Body of pancreas (tissue), 4 donors: ENCODE measurements at regions not wholly inside any gene's neighbourhood (a gene's known extent, or its start where the extent isn't known, plus 50 kb on each side); places are given as distances from the start of the nearest gene placed in this dataset.

ENCODE experiments used
- ATAC-seq: fragments of 150-250 bp; one replicate; pipeline ENCODE4 v1.9.1; 2016
- DNase-seq, 4 donors: peaks; one replicate each; pipeline ENCODE4 v3.0.0-alpha.2; 2019
- H3K27ac ChIP-seq, 4 donors: fragments of 200-600 bp; sonication (generic); 1 replicate in 3 of 4; 2 replicates in 1 of 4; pipeline versions ENCODE4 v1.5.1 to v1.6.1; 2016 to 2019; ENCODE audit warnings: mild to moderate bottlenecking in 1 of 4, mixed read lengths in 1 of 4, moderate library complexity in 1 of 4
- H3K27me3 ChIP-seq, 2 donors: fragments of 200-600 bp; sonication (generic); one replicate each; pipeline ENCODE4 v1.6.0; 2016; ENCODE audit warnings: mild to moderate bottlenecking in 1 of 2
- H3K36me3 ChIP-seq, 2 donors: fragments of 200-600 bp; sonication (generic); replicated peaks in 1 of 2; 2 replicates each; pipeline ENCODE4 v1.5.1; 2016; ENCODE audit warnings: low read depth in 2 of 2; ENCODE audit not compliant: insufficient read depth in 1 of 2
- H3K4me1 ChIP-seq: fragments of 200-600 bp; sonication (generic); one replicate; pipeline ENCODE4 v1.6.0; 2016
- H3K4me3 ChIP-seq, 2 donors: fragments of 200-600 bp; sonication (generic); 1 replicate in 1 of 2; 2 replicates in 1 of 2; pipeline ENCODE4 v1.5.1; 2016 to 2019
- H3K9me3 ChIP-seq, 3 donors: fragments of 200-600 bp; sonication (generic); 1 replicate in 2 of 3; 2 replicates in 1 of 3; pipeline ENCODE4 v1.5.1; 2016
- POLR2A ChIP-seq, 3 donors: fragments of 450-650 bp; IDR thresholded peaks; one replicate each; pipeline ENCODE4 v1.6.1; 2016; ENCODE audit warnings: antibody characterized with exemption in 3 of 3, mild to moderate bottlenecking in 2 of 3
- WGBS, 2 donors: methylation state at CpG; one replicate each; pipeline ENCODE4 v1.1.5; 2017; 5-methylcytosine and 5-hydroxymethylcytosine counted together
- intact Hi-C: fragments of 100-400 bp; cut with DNase I; formaldehyde crosslinking; loops from one replicate; pipeline ENCODE4 v1.15.1; 2023
- TF ChIP-seq, protein P1 (sequence below), 7 experiments: fragments of 450-650 bp in 4 of 7; fragments of 200-600 bp in 3 of 7; sonication (generic) in 3 of 7; IDR thresholded peaks; one replicate each; pipeline ENCODE4 v1.5.1; 2016 to 2019; ENCODE audit warnings: antibody characterized with exemption in 7 of 7

DNA sequence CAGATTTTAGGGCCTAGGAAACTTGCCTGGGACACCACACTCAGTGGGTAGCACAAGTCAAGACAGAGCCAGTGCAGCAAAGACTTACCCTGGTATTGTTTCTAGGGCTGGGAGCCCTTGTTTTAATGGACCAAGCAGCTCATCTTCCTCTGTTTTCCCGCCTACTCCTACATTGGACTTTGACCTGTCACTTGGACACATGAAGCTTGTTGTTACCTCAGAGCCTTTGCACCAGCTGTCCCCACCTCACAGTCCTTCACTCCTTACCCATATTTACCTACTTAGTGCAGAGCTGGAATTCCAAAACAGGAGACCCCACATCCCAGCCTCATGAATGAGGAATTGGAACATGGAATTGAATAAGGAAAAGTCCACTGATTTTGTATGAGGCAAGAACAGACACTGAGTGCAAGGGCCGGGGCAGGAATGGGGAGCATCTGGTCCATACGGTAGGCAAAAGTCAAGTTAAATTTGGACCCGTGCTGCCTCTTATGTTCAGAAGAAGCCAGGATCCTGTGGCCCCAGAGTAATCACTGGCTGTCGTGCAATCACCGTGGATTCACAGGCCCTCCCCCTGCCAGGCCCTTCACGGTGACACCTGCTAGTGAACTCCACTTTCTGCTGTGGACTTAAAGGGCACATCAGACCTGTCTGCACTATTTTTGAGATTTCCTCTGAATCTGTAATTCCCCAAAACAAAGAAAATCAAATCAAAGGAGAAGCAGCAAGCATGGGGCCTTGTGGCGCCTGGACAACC is 236.9 kb upstream of the PMEPA1 start:
- DNase-seq, result no peak
- Histone ChIP-seq H3K27ac (no peak overlapping the region), H3K4me3 (no peak overlapping the region), H3K9me3 (no peaks in the 10 kb centered on the region), H3K4me1 (no peaks in the 10 kb centered on the region), H3K36me3 (no peaks in the 10 kb centered on the region), H3K27me3 (no peaks in the 10 kb centered on the region)
- WGBS, 2 donors, result 85 to 86% methylated on average over 8 of the region's 8 CpGs
- intact Hi-C loops, result no loop called here
- no peak for TF ChIP-seq POLR2A (IDR thresholded peaks at IDR 0.05)
- TF ChIP-seq, protein P1, sequence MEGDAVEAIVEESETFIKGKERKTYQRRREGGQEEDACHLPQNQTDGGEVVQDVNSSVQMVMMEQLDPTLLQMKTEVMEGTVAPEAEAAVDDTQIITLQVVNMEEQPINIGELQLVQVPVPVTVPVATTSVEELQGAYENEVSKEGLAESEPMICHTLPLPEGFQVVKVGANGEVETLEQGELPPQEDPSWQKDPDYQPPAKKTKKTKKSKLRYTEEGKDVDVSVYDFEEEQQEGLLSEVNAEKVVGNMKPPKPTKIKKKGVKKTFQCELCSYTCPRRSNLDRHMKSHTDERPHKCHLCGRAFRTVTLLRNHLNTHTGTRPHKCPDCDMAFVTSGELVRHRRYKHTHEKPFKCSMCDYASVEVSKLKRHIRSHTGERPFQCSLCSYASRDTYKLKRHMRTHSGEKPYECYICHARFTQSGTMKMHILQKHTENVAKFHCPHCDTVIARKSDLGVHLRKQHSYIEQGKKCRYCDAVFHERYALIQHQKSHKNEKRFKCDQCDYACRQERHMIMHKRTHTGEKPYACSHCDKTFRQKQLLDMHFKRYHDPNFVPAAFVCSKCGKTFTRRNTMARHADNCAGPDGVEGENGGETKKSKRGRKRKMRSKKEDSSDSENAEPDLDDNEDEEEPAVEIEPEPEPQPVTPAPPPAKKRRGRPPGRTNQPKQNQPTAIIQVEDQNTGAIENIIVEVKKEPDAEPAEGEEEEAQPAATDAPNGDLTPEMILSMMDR (IDR thresholded peaks at IDR 0.05), result no peak
- no peak for ATAC-seq

DNA sequence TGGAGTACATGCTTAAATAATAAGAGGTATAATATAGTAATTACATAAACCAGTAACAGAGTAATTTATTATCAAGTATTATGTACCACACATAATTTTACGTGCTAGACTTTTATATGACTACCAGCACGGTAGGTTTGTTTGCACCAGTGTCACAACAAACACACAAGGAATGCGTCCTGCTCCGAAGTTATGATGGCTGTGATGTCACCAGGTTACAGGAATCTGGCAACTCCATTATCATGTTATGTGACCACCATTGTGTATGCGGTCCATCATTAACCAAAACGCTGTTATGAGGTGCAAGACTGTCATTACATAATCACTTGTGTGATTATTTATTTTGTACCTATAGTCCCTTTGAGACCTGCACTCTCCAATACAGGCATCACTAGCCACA is 235.2 kb upstream of the PMEPA1 start:
- 64 to 76% methylated on average over 6 of the region's 6 CpGs for WGBS, 2 donors
- H3K36me3 ChIP-seq, result no peaks in the 10 kb centered on the region
- H3K4me3 ChIP-seq, result no peak overlapping the region
- intact Hi-C loops, result no loop called here
- TF ChIP-seq, protein P1 (IDR thresholded peaks at IDR 0.05), result no peak
- no peak for TF ChIP-seq POLR2A (IDR thresholded peaks at IDR 0.05)
- no peak for DNase-seq
- H3K27me3 ChIP-seq, result no peaks in the 10 kb centered on the region
- no peak for ATAC-seq
- H3K27ac ChIP-seq, result no peak overlapping the region
- no peaks in the 10 kb centered on the region for H3K4me1 ChIP-seq
- H3K9me3 ChIP-seq, result no peaks in the 10 kb centered on the region

DNA sequence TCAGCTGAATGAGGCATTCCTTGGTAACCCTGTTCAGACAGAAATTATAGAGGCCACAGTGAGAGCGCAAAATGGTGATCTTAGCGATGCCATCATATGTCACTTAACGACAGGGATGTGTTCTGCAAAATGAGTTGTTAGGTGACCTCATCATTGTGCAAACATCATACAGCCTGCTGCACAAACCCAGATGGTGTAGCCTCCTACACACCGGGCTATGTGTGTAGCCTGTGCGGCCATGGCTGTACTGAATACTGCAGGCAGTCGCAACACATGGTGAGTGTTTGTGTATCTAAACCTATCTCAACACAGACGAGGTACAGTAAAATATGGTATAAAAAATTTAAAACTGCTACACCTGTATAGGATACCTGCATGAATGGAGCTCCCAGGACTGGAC is 234.1 kb upstream of the PMEPA1 start:
- H3K27ac ChIP-seq, result no peak overlapping the region

DNA sequence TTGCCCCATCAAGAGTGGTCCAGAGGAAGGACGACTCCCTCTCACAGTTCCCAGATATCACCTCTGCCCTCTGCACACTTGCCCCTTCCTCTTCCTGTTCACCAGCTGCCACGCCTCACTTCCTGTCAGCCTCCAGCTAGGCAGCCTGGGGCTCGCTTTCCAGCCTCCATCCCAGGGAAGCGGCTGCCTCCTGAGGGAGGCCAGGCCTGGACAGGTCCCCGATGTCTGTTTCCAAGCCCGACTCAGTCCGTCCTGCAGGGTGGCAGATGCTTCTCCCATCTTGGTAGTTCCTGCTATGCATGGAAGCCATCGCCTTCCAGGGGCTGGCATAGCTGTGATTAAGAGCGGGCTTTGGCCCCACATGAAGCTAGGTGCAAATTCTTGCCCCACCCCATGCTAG is 233.5 kb upstream of the PMEPA1 start:
- no peak for ATAC-seq
- WGBS, 2 donors, result 67 to 73% methylated on average over 5 to 9 of the region's 9 CpGs

More for the DNA sequence above, 234.1 kb upstream of the PMEPA1 start:
- intact Hi-C loops, result no loop called here
- H3K4me3 ChIP-seq, result no peak overlapping the region
- H3K27me3 ChIP-seq, result no peaks in the 10 kb centered on the region
- no peak for DNase-seq
- no peaks in the 10 kb centered on the region for H3K4me1 ChIP-seq
- TF ChIP-seq, protein P1 (IDR thresholded peaks at IDR 0.05), result no peak
- TF ChIP-seq POLR2A (IDR thresholded peaks at IDR 0.05), result no peak
- no peaks in the 10 kb centered on the region for H3K9me3 ChIP-seq
- WGBS, 2 donors, result 69 to 83% methylated on average over 7 of the region's 7 CpGs
- no peaks in the 10 kb centered on the region for H3K36me3 ChIP-seq
- no peak for ATAC-seq

More for the DNA sequence above, 233.5 kb upstream of the PMEPA1 start:
- TF ChIP-seq POLR2A (IDR thresholded peaks at IDR 0.05), result no peak
- TF ChIP-seq, protein P1 (IDR thresholded peaks at IDR 0.05), result no peak
- no peaks in the 10 kb centered on the region for H3K4me1 ChIP-seq
- no peaks in the 10 kb centered on the region for H3K9me3 ChIP-seq
- H3K36me3 ChIP-seq, result no peaks in the 10 kb centered on the region
- no peak for DNase-seq
- H3K27me3 ChIP-seq, result no peaks in the 10 kb centered on the region
- H3K4me3 ChIP-seq, result no peak overlapping the region
- intact Hi-C loops, result no loop called here
- no peak overlapping the region for H3K27ac ChIP-seq
